ENCODE measurements at regions not wholly inside any gene's neighbourhood (a gene's known extent, or its start where the extent isn't known, plus 50 kb on each side); places are given as distances from the start of the nearest gene placed in this dataset.

GRCh38 chr12:88681271-88681670 is 101.0 kb upstream of the KITLG start:
- TF ChIP-seq CTCF (conservative IDR thresholded peaks at IDR 0.05 in 1 of 2, IDR thresholded peaks at IDR 0.05 in 1 of 2; ENCODE audit: extremely low read depth in 1 of 2, insufficient read depth in 1 of 2, low read depth in 1 of 2, low read length in 2 of 2) (no peak), EZH2 (IDR thresholded peaks at IDR 0.05; ENCODE audit: borderline replicate concordance, low read length) (no peak)

All from mammary epithelial cell (primary cell).